HCT116 (cell line): ENCODE measurements at regions not wholly inside any gene's neighbourhood (a gene's known extent, or its start where the extent isn't known, plus 50 kb on each side); places are given as distances from the start of the nearest gene placed in this dataset.
"Not testable (repeated sequence)": the region's sequence is repeated elsewhere in the genome, so short reads cannot be mapped to it uniquely, and the experiment has no call there.

ENCODE experiments used
- ATAC-seq: fragments of 200-7000 bp; cut with Tn5 transposase; 2 replicates; pipeline ENCODE4 v1.9.1; 2020; ENCODE audit warnings: mild to moderate bottlenecking, moderate library complexity
- BruUV-seq: library from RNA; stranded (reverse); fragments of 400-500 nt; replicated peaks from 2 replicates; lab custom pipeline; 2021; lab: Mats Ljungman, UMichigan
- CTCF ChIA-PET: fragments of 300-600 bp; sonication (Branson Sonifier 250); formaldehyde crosslinking; loops from one replicate; lab custom pipeline; 2021; ENCODE audit warnings: antibody characterized with exemption; lab: Charles Lee
- POLR2A ChIA-PET: fragments of 300-600, 350-600 bp; sonication (Branson Sonifier 250); formaldehyde crosslinking; loops from one replicate; lab custom pipeline; 2021; ENCODE audit warnings: antibody characterized with exemption; lab: Charles Lee
- RAD21 ChIA-PET, 2 experiments: fragments of 300-600 bp; sonication (Branson Sonifier 250); formaldehyde crosslinking; loops; one replicate each; lab custom pipeline; 2023; ENCODE audit warnings: low total read pairs in 2 of 2; ENCODE audit not compliant: uncharacterized antibody in 2 of 2, unreplicated experiment in 2 of 2, low non-redundant PET in 1 of 2; lab: Charles Lee
- DNase-seq: peaks from one replicate; pipeline ENCODE4 v3.0.0-alpha.2; 2010; ENCODE audit warnings: low read depth, low spot score
- H2AFZ ChIP-seq: fragments of 200-600 bp; shearing (Covaris generic), sonication (generic); 2 replicates; pipeline ENCODE4 v1.6.1; 2017; ENCODE audit warnings: low read depth, mixed run types, mixed read lengths, antibody characterized with exemption, low read length; ENCODE audit not compliant: poor library complexity, severe bottlenecking
- H3K27ac ChIP-seq: 2 replicates; pipeline ENCODE4 v1.5.1; 2012; ENCODE audit warnings: low read depth, low read length
- H3K27me3 ChIP-seq: fragments of 200-600 bp; sonication (generic); 2 replicates; pipeline ENCODE4 v1.6.1; 2016; ENCODE audit warnings: mixed run types, low read length, mixed read lengths; ENCODE audit not compliant: insufficient read depth
- H3K36me3 ChIP-seq, 2 experiments: fragments of 200-500 bp in 1 of 2; fragments of 200-600 bp in 1 of 2; sonication (Bioruptor generic) in 1 of 2; sonication (generic) in 1 of 2; 2 replicates each; pipeline versions ENCODE4 v1.5.1 to v1.6.1; 2014 to 2016; ENCODE audit warnings: low read length in 2 of 2, inconsistent platforms in 1 of 2, mixed read lengths in 1 of 2, mixed run types in 1 of 2; ENCODE audit not compliant: insufficient read depth in 2 of 2, control insufficient read depth in 1 of 2
- H3K4me1 ChIP-seq, 2 experiments: fragments of 200-600 bp in 1 of 2; sonication (generic) in 1 of 2; 2 replicates each; pipeline versions ENCODE4 v1.5.1 to v1.6.1; 2012 to 2017; ENCODE audit warnings: low read length in 2 of 2, inconsistent platforms in 1 of 2, mild to moderate bottlenecking in 1 of 2, mixed read lengths in 1 of 2, mixed run types in 1 of 2, moderate library complexity in 1 of 2; ENCODE audit not compliant: insufficient read depth in 2 of 2, control insufficient read depth in 1 of 2
- H3K4me2 ChIP-seq: fragments of 200-600 bp; sonication (generic); 2 replicates; pipeline ENCODE4 v1.6.1; 2017; ENCODE audit warnings: mixed run types, low read length, mixed read lengths
- H3K4me3 ChIP-seq, 2 experiments: fragments of 200-600 bp in 1 of 2; sonication (generic) in 1 of 2; replicated peaks in 1 of 2; 2 replicates each; pipeline ENCODE4 v1.5.1; 2011 to 2016; ENCODE audit warnings: low read length in 2 of 2, control low read depth in 1 of 2, low read depth in 1 of 2, mild to moderate bottlenecking in 1 of 2, mixed read lengths in 1 of 2, mixed run types in 1 of 2
- H3K79me2 ChIP-seq: fragments of 200-600 bp; sonication (generic); 2 replicates; pipeline ENCODE4 v1.6.1; 2017; ENCODE audit warnings: mild to moderate bottlenecking, mixed run types, low read length, moderate library complexity, mixed read lengths; ENCODE audit not compliant: insufficient read depth
- H3K9ac ChIP-seq: fragments of 200-600 bp; sonication (generic); 2 replicates; pipeline ENCODE4 v1.6.1; 2016; ENCODE audit warnings: low read length, mixed read lengths
- H3K9me2 ChIP-seq: fragments of 200-600 bp; sonication (generic), shearing (Covaris generic); 2 replicates; pipeline ENCODE4 v1.6.1; 2017; ENCODE audit warnings: mixed run types, mild to moderate bottlenecking, moderate library complexity; ENCODE audit not compliant: insufficient read depth
- H3K9me3 ChIP-seq, 2 experiments: fragments of 200-500 bp in 1 of 2; fragments of 200-600 bp in 1 of 2; sonication (Bioruptor generic) in 1 of 2; sonication (generic) in 1 of 2; 2 replicates each; pipeline ENCODE4 v1.6.1; 2014 to 2017; ENCODE audit warnings: low read length in 2 of 2, mixed read lengths in 2 of 2, inconsistent platforms in 1 of 2, low read depth in 1 of 2, mild to moderate bottlenecking in 1 of 2, mixed run types in 1 of 2, moderate library complexity in 1 of 2; ENCODE audit not compliant: control insufficient read depth in 1 of 2, insufficient read depth in 1 of 2
- H4K20me1 ChIP-seq: fragments of 200-600 bp; sonication (generic), shearing (Covaris generic); 2 replicates; pipeline ENCODE4 v1.6.1; 2017; ENCODE audit warnings: mixed run types, mild to moderate bottlenecking, moderate library complexity; ENCODE audit not compliant: insufficient read depth
- CBX3 ChIP-seq: IDR thresholded peaks from 2 replicates; pipeline ENCODE4 v1.6.1; 2012; ENCODE audit warnings: low read depth
- EGR1 ChIP-seq: IDR thresholded peaks from 2 replicates; pipeline ENCODE4 v1.6.1; 2012; ENCODE audit warnings: low read depth
- EZH2 ChIP-seq: fragments of 200-600 bp; sonication (generic); IDR thresholded peaks from 2 replicates; pipeline ENCODE4 v1.6.1; 2017; ENCODE audit warnings: antibody characterized with exemption, mixed run types
- JUND ChIP-seq: IDR thresholded peaks from 2 replicates; pipeline ENCODE4 v1.6.1; 2012
- POLR2A ChIP-seq: IDR thresholded peaks from 2 replicates; pipeline ENCODE4 v1.7.0; 2011; ENCODE audit warnings: borderline replicate concordance; ENCODE audit not compliant: insufficient read depth, insufficient read length; ENCODE audit errors: extremely low read depth
- intact Hi-C: fragments of 100-400 bp; cut with micrococcal nuclease; formaldehyde crosslinking; loops from 2 replicates; pipeline ENCODE4 v1.10.0; 2022

GRCh38 chr2:75374414-75374957, 175.2 kb upstream of the TACR1 start:
- H3K9me3 ChIP-seq, ATAC-seq, H3K9me2 ChIP-seq, CTCF ChIA-PET, RAD21 ChIA-PET, H3K4me1 ChIP-seq, H3K4me3 ChIP-seq, H3K36me3 ChIP-seq, POLR2A ChIA-PET, DNase-seq, H3K9ac ChIP-seq, H4K20me1 ChIP-seq, H3K27ac ChIP-seq, H3K79me2 ChIP-seq, intact Hi-C loops, H2AFZ ChIP-seq, BruUV-seq, H3K4me2 ChIP-seq: not testable (repeated sequence)
- peaks cover 11% of the 10 kb centered on the region; the same call in 1 of the 2 replicates for H3K27me3 ChIP-seq

- no peak overlapping the region for H2AFZ ChIP-seq
- no peak overlapping the region for H3K4me3 ChIP-seq
- no peaks in the 10 kb centered on the region for H3K4me1 ChIP-seq
- H3K9ac ChIP-seq = no peak overlapping the region
- no peak overlapping the region for H3K27ac ChIP-seq
- no peaks in the 10 kb centered on the region for H3K9me2 ChIP-seq
- CTCF ChIA-PET = no interaction called here
- H4K20me1 ChIP-seq = no peaks in the 10 kb centered on the region
- H3K27me3 ChIP-seq = no peaks in the 10 kb centered on the region
- RAD21 ChIA-PET = no interaction called here
- H3K36me3 ChIP-seq = no peaks in the 10 kb centered on the region
- TF ChIP-seq EGR1 (no peak), EZH2 (no peak), POLR2A (no peak), CBX3 (no peak), JUND (no peak)
- ATAC-seq = no peak
- no TSS peak for BruUV-seq
- no peaks in the 10 kb centered on the region for H3K79me2 ChIP-seq
- intact Hi-C loops = no loop called here
- no peak for DNase-seq
- no peak overlapping the region for H3K4me2 ChIP-seq
- H3K9me3 ChIP-seq = no peaks in the 10 kb centered on the region; a peak in 1 of 4 replicates
- POLR2A ChIA-PET = no interaction called here
Observed at GRCh38 chr2:75367401-75367800, 168.1 kb upstream of the TACR1 start.
